H9 (cell line): ENCODE measurements at regions not wholly inside any gene's neighbourhood (a gene's known extent, or its start where the extent isn't known, plus 50 kb on each side); places are given as distances from the start of the nearest gene placed in this dataset.

Experiments used
- DNase-seq: peaks from one replicate; pipeline ENCODE4 v3.0.0-alpha.2; 2017
- H2AFZ ChIP-seq: one replicate; pipeline ENCODE4 v1.6.1; 2013; ENCODE audit warnings: mild to moderate bottlenecking, low read length, control low read depth, moderate library complexity
- H2AK5ac ChIP-seq: 2 replicates; pipeline ENCODE4 v1.6.1; 2013; ENCODE audit warnings: low read length, control low read depth, mixed read lengths; ENCODE audit not compliant: insufficient read length
- H2BK120ac ChIP-seq: one replicate; pipeline ENCODE4 v1.6.1; 2013; ENCODE audit warnings: low read depth, mild to moderate bottlenecking, low read length, control low read depth, inconsistent platforms; ENCODE audit not compliant: poor library complexity, severe bottlenecking
- H2BK12ac ChIP-seq: 2 replicates; pipeline ENCODE4 v1.6.1; 2013; ENCODE audit warnings: low read length, control low read depth, mixed read lengths, low read depth; ENCODE audit not compliant: insufficient read length
- H2BK15ac ChIP-seq: 2 replicates; pipeline ENCODE4 v1.6.1; 2013; ENCODE audit warnings: low read depth, low read length, control low read depth
- H2BK20ac ChIP-seq: one replicate; pipeline ENCODE4 v1.6.1; 2013; ENCODE audit warnings: low read depth, mild to moderate bottlenecking, low read length, control low read depth, inconsistent platforms; ENCODE audit not compliant: poor library complexity, severe bottlenecking
- H2BK5ac ChIP-seq: 2 replicates; pipeline ENCODE4 v1.6.1; 2013; ENCODE audit warnings: low read length, control low read depth, mixed read lengths; ENCODE audit not compliant: insufficient read length
- H3K14ac ChIP-seq: 2 replicates; pipeline ENCODE4 v1.6.1; 2013; ENCODE audit warnings: low read length, control low read depth; ENCODE audit not compliant: insufficient read depth
- H3K18ac ChIP-seq: 2 replicates; pipeline ENCODE4 v1.6.1; 2013; ENCODE audit warnings: low read depth, mild to moderate bottlenecking, mixed read lengths, low read length, control low read depth; ENCODE audit not compliant: insufficient read length
- H3K23ac ChIP-seq: 2 replicates; pipeline ENCODE4 v1.6.1; 2013; ENCODE audit warnings: low read length, control low read depth, mixed read lengths, low read depth; ENCODE audit not compliant: insufficient read length
- H3K23me2 ChIP-seq: 2 replicates; pipeline ENCODE4 v1.6.1; 2013; ENCODE audit warnings: low read depth, mild to moderate bottlenecking, mixed read lengths, low read length, control low read depth; ENCODE audit not compliant: insufficient read length, poor library complexity, severe bottlenecking
- H3K27ac ChIP-seq: 2 replicates; pipeline ENCODE4 v1.5.1; 2013; ENCODE audit warnings: low read length, control low read depth, mixed read lengths, low read depth; ENCODE audit not compliant: insufficient read length
- H3K27me3 ChIP-seq: 2 replicates; pipeline ENCODE4 v1.6.1; 2013; ENCODE audit warnings: low read length, control low read depth, inconsistent platforms; ENCODE audit not compliant: insufficient read depth
- H3K4ac ChIP-seq: 2 replicates; pipeline ENCODE4 v1.6.1; 2013; ENCODE audit warnings: low read depth, mild to moderate bottlenecking, control low read depth, inconsistent platforms, low read length, moderate library complexity
- H3K4me1 ChIP-seq: 2 replicates; pipeline ENCODE4 v1.6.1; 2013; ENCODE audit warnings: low read length, control low read depth, inconsistent platforms; ENCODE audit not compliant: insufficient read depth
- H3K4me2 ChIP-seq: 2 replicates; pipeline ENCODE4 v1.6.1; 2013; ENCODE audit warnings: low read length, control low read depth, mixed read lengths; ENCODE audit not compliant: insufficient read length, insufficient read depth
- H3K56ac ChIP-seq: 2 replicates; pipeline ENCODE4 v1.6.1; 2013; ENCODE audit warnings: low read depth, mild to moderate bottlenecking, mixed read lengths, low read length, control low read depth; ENCODE audit not compliant: insufficient read length
- H3K79me1 ChIP-seq: 2 replicates; pipeline ENCODE4 v1.6.1; 2013; ENCODE audit warnings: low read depth, mild to moderate bottlenecking, moderate library complexity, low read length, control low read depth, inconsistent platforms; ENCODE audit not compliant: insufficient read depth, poor library complexity, severe bottlenecking
- H3K79me2 ChIP-seq: 2 replicates; pipeline ENCODE4 v1.6.1; 2013; ENCODE audit warnings: low read length, control low read depth, inconsistent platforms; ENCODE audit not compliant: insufficient read depth
- H3K9ac ChIP-seq: 2 replicates; pipeline ENCODE4 v1.6.1; 2013; ENCODE audit warnings: low read length, control low read depth, mixed read lengths; ENCODE audit not compliant: insufficient read length; ENCODE audit errors: extremely low read depth
- H3K9me3 ChIP-seq: one replicate; pipeline ENCODE4 v1.6.1; 2013; ENCODE audit warnings: low read depth, low read length, inconsistent platforms; ENCODE audit not compliant: control insufficient read depth
- H3T11ph ChIP-seq: one replicate; pipeline ENCODE4 v1.6.1; 2013; ENCODE audit warnings: mild to moderate bottlenecking, low read length, control low read depth, inconsistent platforms
- H4K20me1 ChIP-seq: one replicate; pipeline ENCODE4 v1.6.1; 2013; ENCODE audit not compliant: control insufficient read depth, insufficient read length, insufficient read depth
- H4K5ac ChIP-seq: 2 replicates; pipeline ENCODE4 v1.6.1; 2013; ENCODE audit warnings: low read depth, mild to moderate bottlenecking, mixed read lengths, low read length, control low read depth; ENCODE audit not compliant: insufficient read length
- H4K8ac ChIP-seq: replicated peaks from 2 replicates; pipeline ENCODE4 v1.6.1; 2013; ENCODE audit warnings: low read length, control low read depth, mixed read lengths, low read depth; ENCODE audit not compliant: insufficient read length
- H4K91ac ChIP-seq: 2 replicates; pipeline ENCODE4 v1.6.1; 2013; ENCODE audit warnings: low read depth, mild to moderate bottlenecking, moderate library complexity, mixed read lengths, low read length, control low read depth; ENCODE audit not compliant: insufficient read length
- H3K27ac Mint-ChIP-seq, 3 experiments: 2 replicates in 2 of 3; 3 replicates in 1 of 3; pipeline ENCODE4 v1.8.0; 2020 to 2021; ENCODE audit warnings: mixed read lengths in 3 of 3, mild to moderate bottlenecking in 1 of 3, moderate library complexity in 1 of 3
- H3K27me3 Mint-ChIP-seq: 2 replicates; pipeline ENCODE4 v1.8.0; 2021; ENCODE audit warnings: low read depth, mild to moderate bottlenecking, moderate library complexity, mixed read lengths
- H3K36me3 Mint-ChIP-seq, 3 experiments: 2 replicates in 2 of 3; 3 replicates in 1 of 3; pipeline ENCODE4 v1.8.0; 2020 to 2021; ENCODE audit warnings: low read depth in 3 of 3, mixed read lengths in 3 of 3; ENCODE audit not compliant: insufficient read depth in 1 of 3
- H3K4me1 Mint-ChIP-seq, 2 experiments: 2 replicates each; pipeline ENCODE4 v1.8.0; 2020; ENCODE audit warnings: mixed read lengths in 2 of 2
- H3K4me3 Mint-ChIP-seq, 2 experiments: 2 replicates in 1 of 2; 3 replicates in 1 of 2; pipeline ENCODE4 v1.8.0; 2020 to 2021; ENCODE audit warnings: mild to moderate bottlenecking in 2 of 2, mixed read lengths in 2 of 2, moderate library complexity in 1 of 2
- H3K9me3 Mint-ChIP-seq, 2 experiments: 2 replicates in 1 of 2; 3 replicates in 1 of 2; pipeline ENCODE4 v1.8.0; 2020; ENCODE audit warnings: mild to moderate bottlenecking in 2 of 2, mixed read lengths in 2 of 2, moderate library complexity in 1 of 2
- CTCF ChIP-seq: fragments of 200-600 bp; sonication (generic); conservative IDR thresholded peaks from 3 replicates; pipeline ENCODE4 v1.8.0; 2021; ENCODE audit warnings: antibody characterized with exemption, mild to moderate bottlenecking
- WGBS: extraction: QIAGEN DNeasy Blood & Tissue Kit; methylation state at CpG from one replicate; pipeline ENCODE4 v1.1.7; 2013; ENCODE audit warnings: missing lambda C conversion rate, low lambda C conversion rate, mixed read lengths; ENCODE audit not compliant: insufficient read length; ENCODE audit errors: extremely low coverage; 5-methylcytosine and 5-hydroxymethylcytosine counted together

DNA sequence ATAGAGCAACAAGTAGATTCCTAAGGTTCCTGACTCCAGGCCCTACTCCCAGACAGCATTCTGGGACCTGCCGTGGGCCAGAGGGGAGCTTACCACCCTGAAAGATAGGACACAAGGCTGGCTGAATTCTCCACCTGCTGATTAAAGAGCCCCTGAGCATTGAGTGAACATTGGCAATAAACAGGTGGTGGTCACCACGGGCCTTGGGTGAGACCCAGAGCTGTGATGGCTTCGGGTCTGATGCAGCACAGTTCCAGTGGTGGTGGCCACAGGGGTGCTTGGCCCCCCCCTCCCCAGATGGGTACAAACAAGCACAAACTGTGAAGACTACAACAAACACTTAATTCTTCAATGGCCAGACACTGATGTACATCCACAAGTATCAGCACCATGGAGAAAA lies 444.6 kb downstream of the GASK1B start:
- no peak for DNase-seq
- Histone ChIP-seq H4K91ac (no peak overlapping the region), H3T11ph (no peak overlapping the region), H3K18ac (no peak overlapping the region), H2BK15ac (no peak overlapping the region), H3K23me2 (no peaks in the 10 kb centered on the region), H3K79me2 (no peaks in the 10 kb centered on the region), H3K27me3 (no peaks in the 10 kb centered on the region), H3K4me2 (no peak overlapping the region), H2AFZ (no peak overlapping the region), H4K5ac (no peak overlapping the region), H2BK120ac (no peak overlapping the region), H4K8ac (no peak overlapping the region), H3K27ac (no peak overlapping the region), H3K23ac (no peak overlapping the region), H3K14ac (no peak overlapping the region), H2BK5ac (no peak overlapping the region), H2BK12ac (no peak overlapping the region), H4K20me1 (no peaks in the 10 kb centered on the region), H3K79me1 (no peaks in the 10 kb centered on the region), H2BK20ac (no peak overlapping the region), H3K9ac (no peak overlapping the region), H3K4ac (no peak overlapping the region), H3K9me3 (no peaks in the 10 kb centered on the region), H3K56ac (no peak overlapping the region), H2AK5ac (no peak overlapping the region), H3K4me1 (no peaks in the 10 kb centered on the region)
- no peak overlapping the region for H3K4me3 Mint-ChIP-seq
- WGBS = no CpG with 5 or more reads among the region's 3 CpGs
- peaks cover 0 to 2% (median 0%) of the 10 kb centered on the region in 3 experiments; a peak in 1 of 7 replicates for H3K36me3 Mint-ChIP-seq
- H3K4me1 Mint-ChIP-seq = no peaks in the 10 kb centered on the region
- TF ChIP-seq CTCF = no peak
- no peaks in the 10 kb centered on the region for H3K27me3 Mint-ChIP-seq
- H3K9me3 Mint-ChIP-seq = peaks cover 0 to 7% of the 10 kb centered on the region in 2 experiments; a peak in 2 of 5 replicates
- H3K27ac Mint-ChIP-seq = no peak overlapping the region
